Upper lobe of left lung (tissue), 4 donors: ENCODE measurements at regions not wholly inside any gene's neighbourhood (a gene's known extent, or its start where the extent isn't known, plus 50 kb on each side); places are given as distances from the start of the nearest gene placed in this dataset.

ENCODE experiments used
- CTCF ChIP-seq, 6 experiments: fragments of 450-650 bp in 4 of 6; fragments of 200-600 bp in 2 of 6; sonication (generic) in 2 of 6; IDR thresholded peaks; one replicate each; pipeline ENCODE4 v1.5.1; 2016 to 2019; ENCODE audit warnings: antibody characterized with exemption in 6 of 6
- EP300 ChIP-seq, 4 donors: sonication (generic); formaldehyde crosslinking; IDR thresholded peaks; one replicate each; pipeline ENCODE4 v1.5.1; 2017; ENCODE audit warnings: antibody characterized with exemption in 4 of 4, control low read depth in 2 of 4
- POLR2AphosphoS5 ChIP-seq, 2 donors: sonication (generic); formaldehyde crosslinking; IDR thresholded peaks; one replicate each; pipeline ENCODE4 v1.5.1; 2017; ENCODE audit warnings: antibody characterized with exemption in 2 of 2

- TF ChIP-seq POLR2AphosphoS5 (IDR thresholded peaks at IDR 0.05), result no peak
- no peak for TF ChIP-seq CTCF (IDR thresholded peaks at IDR 0.05)
- no peak for TF ChIP-seq EP300 (IDR thresholded peaks at IDR 0.05)
Observed at GRCh38 chr13:52934258-52934657, 85.8 kb upstream of the PCDH8 start.
